Endothelial cell of umbilical vein (primary cell): ENCODE measurements at regions not wholly inside any gene's neighbourhood (a gene's known extent, or its start where the extent isn't known, plus 50 kb on each side); places are given as distances from the start of the nearest gene placed in this dataset.
A peak's percentile ranks its signal among the peaks of the same experiment; 100 is the strongest.

Source experiments
- BruUV-seq: library from RNA; stranded (reverse); fragments of 400-500 nt; replicated peaks from 2 replicates; lab custom pipeline; 2021; lab: Mats Ljungman, UMichigan
- CTCF ChIA-PET: fragments of 300-600, 350-600 bp; sonication (Branson Sonifier 250); formaldehyde crosslinking; loops from one replicate; lab custom pipeline; 2021; ENCODE audit warnings: antibody characterized with exemption, inconsistent platforms; lab: Charles Lee
- POLR2A ChIA-PET: fragments of 300-600, 350-600 bp; sonication (Branson Sonifier 250); formaldehyde crosslinking; loops from one replicate; lab custom pipeline; 2021; ENCODE audit warnings: antibody characterized with exemption, inconsistent platforms; lab: Charles Lee
- DNase-seq: peaks from one replicate; pipeline ENCODE4 v3.0.0-alpha.2; 2011; ENCODE audit warnings: low read depth, low spot score
- FAIRE-seq: peaks from 2 replicates; lab custom pipeline; 2011; peaks lifted over from hg19 to GRCh38; lab: Jason Lieb, UNC
- H2AFZ ChIP-seq: 2 replicates; pipeline ENCODE4 v1.6.0; 2012; ENCODE audit warnings: low read depth, low read length, control low read depth, inconsistent platforms
- H3K27ac ChIP-seq: 2 replicates; pipeline ENCODE4 v1.5.1; 2011; ENCODE audit warnings: low read depth, mild to moderate bottlenecking, control low read depth, low read length, moderate library complexity; ENCODE audit not compliant: insufficient read depth
- H3K27me3 ChIP-seq, 2 experiments: 2 replicates each; pipeline versions ENCODE4 v1.6.0 to v1.6.1; 2011; ENCODE audit warnings: low read length in 2 of 2, mixed read lengths in 1 of 2; ENCODE audit not compliant: control insufficient read depth in 2 of 2, insufficient read depth in 2 of 2
- H3K36me3 ChIP-seq, 2 experiments: 2 replicates in 1 of 2; 3 replicates in 1 of 2; pipeline ENCODE4 v1.5.1; 2011; ENCODE audit warnings: low read length in 2 of 2, mild to moderate bottlenecking in 1 of 2, moderate library complexity in 1 of 2; ENCODE audit not compliant: control insufficient read depth in 2 of 2, insufficient read depth in 2 of 2; ENCODE audit errors: extremely low read depth in 1 of 2
- H3K4me1 ChIP-seq: 3 replicates; pipeline ENCODE4 v1.5.1; 2011; ENCODE audit warnings: mild to moderate bottlenecking, low read length; ENCODE audit not compliant: control insufficient read depth, insufficient read depth; ENCODE audit errors: extremely low read depth
- H3K4me2 ChIP-seq: 2 replicates; pipeline ENCODE4 v1.6.1; 2011; ENCODE audit warnings: low read length, control low read depth, mixed read lengths; ENCODE audit not compliant: insufficient read depth
- H3K4me3 ChIP-seq, 3 experiments: fragments of 200-600 bp in 1 of 3; sonication (generic), shearing (Covaris generic) in 1 of 3; replicated peaks in 1 of 3; 2 replicates each; pipeline ENCODE4 v1.5.1; 2011 to 2016; ENCODE audit warnings: control low read depth in 3 of 3, low read length in 3 of 3, mild to moderate bottlenecking in 2 of 3, inconsistent platforms in 1 of 3, low read depth in 1 of 3, moderate library complexity in 1 of 3; ENCODE audit not compliant: insufficient read depth in 1 of 3
- H3K79me2 ChIP-seq: 2 replicates; pipeline ENCODE4 v1.6.0; 2012; ENCODE audit warnings: low read length, inconsistent platforms; ENCODE audit not compliant: control insufficient read depth, insufficient read depth
- H3K9ac ChIP-seq: replicated peaks from 2 replicates; pipeline ENCODE3; 2011; ENCODE audit warnings: low read length, control low read depth; ENCODE audit not compliant: insufficient read depth; ENCODE audit errors: extremely low read depth
- H3K9me1 ChIP-seq: replicated peaks from 3 replicates; pipeline ENCODE4 v1.6.0; 2011; ENCODE audit warnings: mild to moderate bottlenecking, low read length; ENCODE audit not compliant: control insufficient read depth, insufficient read depth; ENCODE audit errors: extremely low read depth
- H3K9me3 ChIP-seq: replicated peaks from 2 replicates; pipeline ENCODE4 v1.5.1; 2012; ENCODE audit warnings: low read length, inconsistent platforms; ENCODE audit not compliant: control insufficient read depth, insufficient read depth
- H4K20me1 ChIP-seq: replicated peaks from 2 replicates; pipeline ENCODE3; 2011; ENCODE audit warnings: mild to moderate bottlenecking, low read length; ENCODE audit not compliant: control insufficient read depth, insufficient read depth; ENCODE audit errors: extremely low read depth
- EZH2 ChIP-seq: IDR thresholded peaks from 2 replicates; pipeline ENCODE4 v1.6.1; 2012; ENCODE audit warnings: borderline replicate concordance, low read depth, mild to moderate bottlenecking, moderate library complexity, low read length, inconsistent platforms; ENCODE audit not compliant: severe bottlenecking
- FOS ChIP-seq: IDR thresholded peaks from 2 replicates; pipeline ENCODE4 v1.6.1; 2011; ENCODE audit warnings: mild to moderate bottlenecking, low read length, moderate library complexity, borderline replicate concordance; ENCODE audit not compliant: insufficient read depth
- GATA2 ChIP-seq: IDR thresholded peaks from 2 replicates; pipeline ENCODE4 v1.7.0; 2011; ENCODE audit warnings: low read depth, mild to moderate bottlenecking, moderate library complexity, mixed read lengths, low read length; ENCODE audit not compliant: insufficient read length, insufficient read depth
- JUN ChIP-seq: IDR thresholded peaks from 2 replicates; pipeline ENCODE4 v1.6.1; 2011; ENCODE audit warnings: borderline replicate concordance, low read depth; ENCODE audit not compliant: insufficient read length, insufficient read depth
- MAX ChIP-seq: IDR thresholded peaks from 2 replicates; pipeline ENCODE4 v1.6.1; 2011; ENCODE audit not compliant: insufficient read depth, insufficient read length
- MYC ChIP-seq: IDR thresholded peaks from one replicate; pipeline ENCODE4 v1.6.1; 2011; ENCODE audit warnings: mild to moderate bottlenecking, low read depth, low read length
- POLR2A ChIP-seq: IDR thresholded peaks from 2 replicates; pipeline ENCODE4 v1.6.1; 2012; ENCODE audit warnings: low read depth, mild to moderate bottlenecking, control low read depth, low read length
- POLR2AphosphoS5 ChIP-seq: IDR thresholded peaks from 2 replicates; pipeline ENCODE4 v1.6.1; 2012; ENCODE audit warnings: low read depth, mild to moderate bottlenecking, control low read depth, low read length, moderate library complexity; ENCODE audit not compliant: insufficient read depth
- dilution Hi-C: fragments of 300-500 bp; cut with MboI; formaldehyde crosslinking; loops from one replicate; pipeline ENCODE4 v1.15.0; 2019; ENCODE audit warnings: low sequenced_read_pairs; ENCODE audit not compliant: extremely low pct_ligation_motif_present
- intact Hi-C: fragments of 100-400 bp; cut with micrococcal nuclease; formaldehyde crosslinking; loops from one replicate; pipeline ENCODE4 v1.10.0; 2022
- TF ChIP-seq, protein P1 (sequence below), 2 donors: IDR thresholded peaks; 1 replicate in 1 of 2; 2 replicates in 1 of 2; pipeline ENCODE4 v1.5.1; 2011; ENCODE audit warnings: low read length in 2 of 2, mild to moderate bottlenecking in 2 of 2, moderate library complexity in 2 of 2, control low read depth in 1 of 2, inconsistent platforms in 1 of 2, low read depth in 1 of 2; ENCODE audit not compliant: insufficient read depth in 1 of 2; ENCODE audit errors: extremely low read depth in 1 of 2

DNA sequence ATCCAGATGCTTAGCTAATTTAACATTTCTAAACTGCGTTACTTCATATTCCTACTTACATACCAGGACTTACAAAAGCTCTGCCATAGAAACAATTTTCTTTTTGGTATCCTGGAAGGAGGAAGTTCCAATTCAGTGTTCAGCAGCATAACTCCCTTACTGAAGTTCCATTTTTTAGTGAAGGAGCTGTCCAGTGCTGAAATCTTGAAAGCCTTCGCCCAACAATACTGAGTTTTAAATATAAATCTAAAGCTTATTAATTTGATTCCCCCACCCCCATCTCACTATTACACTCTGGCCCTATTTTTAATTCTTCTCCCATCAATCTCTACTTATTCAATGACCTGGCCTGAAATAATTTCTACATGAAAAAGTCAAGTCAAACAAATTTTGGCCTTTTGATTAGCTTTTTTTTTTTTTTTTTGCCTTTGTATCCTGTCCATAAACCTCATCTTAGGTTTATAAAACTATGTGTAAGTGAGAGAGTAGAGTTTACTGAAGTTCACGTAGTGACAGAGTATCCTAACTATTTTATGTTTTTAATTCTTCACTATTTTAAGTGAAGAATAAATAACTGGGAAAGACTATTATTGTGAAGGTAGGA, 323.0 kb upstream of the PLD5 start:
- Histone ChIP-seq H2AFZ (no peak overlapping the region), H3K27me3 (no peaks in the 10 kb centered on the region), H3K4me2 (no peak overlapping the region), H3K36me3 (no peaks in the 10 kb centered on the region), H3K9ac (no peak overlapping the region), H3K27ac (no peak overlapping the region), H3K79me2 (no peaks in the 10 kb centered on the region), H3K9me3 (peaks cover 2% of the 10 kb centered on the region), H3K9me1 (no peaks in the 10 kb centered on the region), H3K4me1 (no peaks in the 10 kb centered on the region), H3K4me3 (no peak overlapping the region), H4K20me1 (no peaks in the 10 kb centered on the region)
- ChIA-PET POLR2A (no interaction called here), CTCF (interaction anchor here (0.6 kb wide), 1 partner anchor 64 kb away, joined by 3 read pairs; no protein-coding TSS in a partner anchor)
- TF ChIP-seq, protein P1, sequence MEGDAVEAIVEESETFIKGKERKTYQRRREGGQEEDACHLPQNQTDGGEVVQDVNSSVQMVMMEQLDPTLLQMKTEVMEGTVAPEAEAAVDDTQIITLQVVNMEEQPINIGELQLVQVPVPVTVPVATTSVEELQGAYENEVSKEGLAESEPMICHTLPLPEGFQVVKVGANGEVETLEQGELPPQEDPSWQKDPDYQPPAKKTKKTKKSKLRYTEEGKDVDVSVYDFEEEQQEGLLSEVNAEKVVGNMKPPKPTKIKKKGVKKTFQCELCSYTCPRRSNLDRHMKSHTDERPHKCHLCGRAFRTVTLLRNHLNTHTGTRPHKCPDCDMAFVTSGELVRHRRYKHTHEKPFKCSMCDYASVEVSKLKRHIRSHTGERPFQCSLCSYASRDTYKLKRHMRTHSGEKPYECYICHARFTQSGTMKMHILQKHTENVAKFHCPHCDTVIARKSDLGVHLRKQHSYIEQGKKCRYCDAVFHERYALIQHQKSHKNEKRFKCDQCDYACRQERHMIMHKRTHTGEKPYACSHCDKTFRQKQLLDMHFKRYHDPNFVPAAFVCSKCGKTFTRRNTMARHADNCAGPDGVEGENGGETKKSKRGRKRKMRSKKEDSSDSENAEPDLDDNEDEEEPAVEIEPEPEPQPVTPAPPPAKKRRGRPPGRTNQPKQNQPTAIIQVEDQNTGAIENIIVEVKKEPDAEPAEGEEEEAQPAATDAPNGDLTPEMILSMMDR (IDR thresholded peaks at IDR 0.05; ENCODE audit: extremely low read depth in 1 of 2, insufficient read depth in 1 of 2, low read depth in 1 of 2, low read length in 2 of 2) = no peak
- no peak for TF ChIP-seq JUN
- TF ChIP-seq EZH2 = no peak
- no peak for TF ChIP-seq GATA2
- TF ChIP-seq POLR2AphosphoS5 = no peak
- TF ChIP-seq POLR2A = no peak
- TF ChIP-seq FOS = no peak
- TF ChIP-seq MAX = no peak
- no peak for TF ChIP-seq MYC
- dilution Hi-C loops = no loop called here
- BruUV-seq = no TSS peak
- DNase-seq (peak; percentile 2), FAIRE-seq (no peak)
- intact Hi-C loops = no loop called here
